ENCODE measurements at regions not wholly inside any gene's neighbourhood (a gene's known extent, or its start where the extent isn't known, plus 50 kb on each side); places are given as distances from the start of the nearest gene placed in this dataset.

GRCh38 chr18:78773303-78773755 is 206.3 kb upstream of the SALL3 start:
- TF ChIP-seq CTCF (IDR thresholded peaks at IDR 0.05; ENCODE audit: low read depth, low read length) = no peak
- DNase-seq (ENCODE audit: extremely low read depth, low read depth) = no peak

GRCh38 chr18:78773819-78774218 is 205.8 kb upstream of the SALL3 start:
- no peak for DNase-seq (ENCODE audit: extremely low read depth, low read depth)
- no peak for TF ChIP-seq CTCF (IDR thresholded peaks at IDR 0.05; ENCODE audit: low read depth, low read length)

GRCh38 chr18:78774741-78775141 is 204.9 kb upstream of the SALL3 start:
- no peak for DNase-seq (ENCODE audit: extremely low read depth, low read depth)
- TF ChIP-seq CTCF (IDR thresholded peaks at IDR 0.05; ENCODE audit: low read depth, low read length) = no peak

GRCh38 chr18:78776151-78776550 is 203.5 kb upstream of the SALL3 start:
- DNase-seq (ENCODE audit: extremely low read depth, low read depth) = no peak
- no peak for TF ChIP-seq CTCF (IDR thresholded peaks at IDR 0.05; ENCODE audit: low read depth, low read length)

GRCh38 chr18:78776706-78777285 is 202.8 kb upstream of the SALL3 start:
- TF ChIP-seq CTCF (IDR thresholded peaks at IDR 0.05; ENCODE audit: low read depth, low read length) = no peak
- no peak for DNase-seq (ENCODE audit: extremely low read depth, low read depth)

- no peak for DNase-seq (ENCODE audit: extremely low read depth, low read depth)
- TF ChIP-seq CTCF (IDR thresholded peaks at IDR 0.05; ENCODE audit: low read depth, low read length) = no peak
Measured at GRCh38 chr18:78777992-78778391, 201.6 kb upstream of the SALL3 start.

GRCh38 chr18:78778651-78779050 is 201.0 kb upstream of the SALL3 start:
- no peak for DNase-seq (ENCODE audit: extremely low read depth, low read depth)
- TF ChIP-seq CTCF (IDR thresholded peaks at IDR 0.05; ENCODE audit: low read depth, low read length) = no peak

Measured in AG09319 (cell line).